HCT116 (cell line): ENCODE measurements at regions not wholly inside any gene's neighbourhood (a gene's known extent, or its start where the extent isn't known, plus 50 kb on each side); places are given as distances from the start of the nearest gene placed in this dataset.

Experiments
- ATAC-seq: fragments of 200-7000 bp; cut with Tn5 transposase; 2 replicates; pipeline ENCODE4 v1.9.1; 2020; ENCODE audit warnings: mild to moderate bottlenecking, moderate library complexity
- BruUV-seq: library from RNA; stranded (reverse); fragments of 400-500 nt; replicated peaks from 2 replicates; lab custom pipeline; 2021; lab: Mats Ljungman, UMichigan
- CTCF ChIA-PET: fragments of 300-600 bp; sonication (Branson Sonifier 250); formaldehyde crosslinking; loops from one replicate; lab custom pipeline; 2021; ENCODE audit warnings: antibody characterized with exemption; lab: Charles Lee
- POLR2A ChIA-PET: fragments of 300-600, 350-600 bp; sonication (Branson Sonifier 250); formaldehyde crosslinking; loops from one replicate; lab custom pipeline; 2021; ENCODE audit warnings: antibody characterized with exemption; lab: Charles Lee
- RAD21 ChIA-PET, 2 experiments: fragments of 300-600 bp; sonication (Branson Sonifier 250); formaldehyde crosslinking; loops; one replicate each; lab custom pipeline; 2023; ENCODE audit warnings: low total read pairs in 2 of 2; ENCODE audit not compliant: uncharacterized antibody in 2 of 2, unreplicated experiment in 2 of 2, low non-redundant PET in 1 of 2; lab: Charles Lee
- DNase-seq: peaks from one replicate; pipeline ENCODE4 v3.0.0-alpha.2; 2010; ENCODE audit warnings: low read depth, low spot score
- H2AFZ ChIP-seq: fragments of 200-600 bp; shearing (Covaris generic), sonication (generic); 2 replicates; pipeline ENCODE4 v1.6.1; 2017; ENCODE audit warnings: low read depth, mixed run types, mixed read lengths, antibody characterized with exemption, low read length; ENCODE audit not compliant: poor library complexity, severe bottlenecking
- H3K27ac ChIP-seq: 2 replicates; pipeline ENCODE4 v1.5.1; 2012; ENCODE audit warnings: low read depth, low read length
- H3K27me3 ChIP-seq: fragments of 200-600 bp; sonication (generic); 2 replicates; pipeline ENCODE4 v1.6.1; 2016; ENCODE audit warnings: mixed run types, low read length, mixed read lengths; ENCODE audit not compliant: insufficient read depth
- H3K36me3 ChIP-seq, 2 experiments: fragments of 200-500 bp in 1 of 2; fragments of 200-600 bp in 1 of 2; sonication (Bioruptor generic) in 1 of 2; sonication (generic) in 1 of 2; 2 replicates each; pipeline versions ENCODE4 v1.5.1 to v1.6.1; 2014 to 2016; ENCODE audit warnings: low read length in 2 of 2, inconsistent platforms in 1 of 2, mixed read lengths in 1 of 2, mixed run types in 1 of 2; ENCODE audit not compliant: insufficient read depth in 2 of 2, control insufficient read depth in 1 of 2
- H3K4me1 ChIP-seq, 2 experiments: fragments of 200-600 bp in 1 of 2; sonication (generic) in 1 of 2; 2 replicates each; pipeline versions ENCODE4 v1.5.1 to v1.6.1; 2012 to 2017; ENCODE audit warnings: low read length in 2 of 2, inconsistent platforms in 1 of 2, mild to moderate bottlenecking in 1 of 2, mixed read lengths in 1 of 2, mixed run types in 1 of 2, moderate library complexity in 1 of 2; ENCODE audit not compliant: insufficient read depth in 2 of 2, control insufficient read depth in 1 of 2
- H3K4me2 ChIP-seq: fragments of 200-600 bp; sonication (generic); 2 replicates; pipeline ENCODE4 v1.6.1; 2017; ENCODE audit warnings: mixed run types, low read length, mixed read lengths
- H3K4me3 ChIP-seq, 2 experiments: fragments of 200-600 bp in 1 of 2; sonication (generic) in 1 of 2; replicated peaks in 1 of 2; 2 replicates each; pipeline ENCODE4 v1.5.1; 2011 to 2016; ENCODE audit warnings: low read length in 2 of 2, control low read depth in 1 of 2, low read depth in 1 of 2, mild to moderate bottlenecking in 1 of 2, mixed read lengths in 1 of 2, mixed run types in 1 of 2
- H3K79me2 ChIP-seq: fragments of 200-600 bp; sonication (generic); 2 replicates; pipeline ENCODE4 v1.6.1; 2017; ENCODE audit warnings: mild to moderate bottlenecking, mixed run types, low read length, moderate library complexity, mixed read lengths; ENCODE audit not compliant: insufficient read depth
- H3K9ac ChIP-seq: fragments of 200-600 bp; sonication (generic); 2 replicates; pipeline ENCODE4 v1.6.1; 2016; ENCODE audit warnings: low read length, mixed read lengths
- H3K9me2 ChIP-seq: fragments of 200-600 bp; sonication (generic), shearing (Covaris generic); 2 replicates; pipeline ENCODE4 v1.6.1; 2017; ENCODE audit warnings: mixed run types, mild to moderate bottlenecking, moderate library complexity; ENCODE audit not compliant: insufficient read depth
- H3K9me3 ChIP-seq, 2 experiments: fragments of 200-500 bp in 1 of 2; fragments of 200-600 bp in 1 of 2; sonication (Bioruptor generic) in 1 of 2; sonication (generic) in 1 of 2; 2 replicates each; pipeline ENCODE4 v1.6.1; 2014 to 2017; ENCODE audit warnings: low read length in 2 of 2, mixed read lengths in 2 of 2, inconsistent platforms in 1 of 2, low read depth in 1 of 2, mild to moderate bottlenecking in 1 of 2, mixed run types in 1 of 2, moderate library complexity in 1 of 2; ENCODE audit not compliant: control insufficient read depth in 1 of 2, insufficient read depth in 1 of 2
- H4K20me1 ChIP-seq: fragments of 200-600 bp; sonication (generic), shearing (Covaris generic); 2 replicates; pipeline ENCODE4 v1.6.1; 2017; ENCODE audit warnings: mixed run types, mild to moderate bottlenecking, moderate library complexity; ENCODE audit not compliant: insufficient read depth
- CBX3 ChIP-seq: IDR thresholded peaks from 2 replicates; pipeline ENCODE4 v1.6.1; 2012; ENCODE audit warnings: low read depth
- CEBPB ChIP-seq: IDR thresholded peaks from 2 replicates; pipeline ENCODE4 v1.6.1; 2012; ENCODE audit warnings: low read depth
- EGR1 ChIP-seq: IDR thresholded peaks from 2 replicates; pipeline ENCODE4 v1.6.1; 2012; ENCODE audit warnings: low read depth
- EZH2 ChIP-seq: fragments of 200-600 bp; sonication (generic); IDR thresholded peaks from 2 replicates; pipeline ENCODE4 v1.6.1; 2017; ENCODE audit warnings: antibody characterized with exemption, mixed run types
- EZH2phosphoT487 ChIP-seq: fragments of 200-600 bp; IDR thresholded peaks from 2 replicates; pipeline ENCODE4 v1.6.1; 2018; ENCODE audit warnings: antibody characterized with exemption, borderline replicate concordance
- FOSL1 ChIP-seq: IDR thresholded peaks from 2 replicates; pipeline ENCODE4 v1.6.1; 2012; ENCODE audit warnings: low read depth
- POLR2A ChIP-seq: IDR thresholded peaks from 2 replicates; pipeline ENCODE4 v1.7.0; 2011; ENCODE audit warnings: borderline replicate concordance; ENCODE audit not compliant: insufficient read depth, insufficient read length; ENCODE audit errors: extremely low read depth
- POLR2AphosphoS5 ChIP-seq: IDR thresholded peaks from 2 replicates; pipeline ENCODE4 v1.6.1; 2011; ENCODE audit warnings: mild to moderate bottlenecking, low read depth, low read length, moderate library complexity
- RAD21 ChIP-seq: IDR thresholded peaks from 2 replicates; pipeline ENCODE4 v1.6.1; 2012; ENCODE audit warnings: low read depth, mild to moderate bottlenecking
- SIN3A ChIP-seq: IDR thresholded peaks from 2 replicates; pipeline ENCODE4 v1.6.1; 2012; ENCODE audit warnings: low read depth
- SP1 ChIP-seq: IDR thresholded peaks from 2 replicates; pipeline ENCODE4 v1.6.1; 2012; ENCODE audit warnings: low read depth
- TCF7L2 ChIP-seq: IDR thresholded peaks from 2 replicates; pipeline ENCODE4 v1.7.0; 2011; ENCODE audit warnings: borderline replicate concordance, inconsistent platforms; ENCODE audit not compliant: insufficient read depth, insufficient read length; ENCODE audit errors: extremely low read depth
- ZFX ChIP-seq: fragments of 450-650 bp; IDR thresholded peaks from 2 replicates; pipeline ENCODE4 v1.6.1; 2017
- ZNF274 ChIP-seq: fragments of 200-500 bp; sonication (Bioruptor generic); IDR thresholded peaks from 2 replicates; pipeline ENCODE4 v1.6.1; 2014; ENCODE audit warnings: mild to moderate bottlenecking, low read depth, low read length, inconsistent platforms
- intact Hi-C: fragments of 100-400 bp; cut with micrococcal nuclease; formaldehyde crosslinking; loops from 2 replicates; pipeline ENCODE4 v1.10.0; 2022
- TF ChIP-seq, protein P1 (sequence below): IDR thresholded peaks from 2 replicates; pipeline ENCODE4 v1.6.1; 2011; ENCODE audit warnings: mild to moderate bottlenecking, low read length, moderate library complexity; ENCODE audit not compliant: insufficient replicate concordance; ENCODE audit errors: extremely low read depth
- TF ChIP-seq, protein P2 (sequence below): IDR thresholded peaks from 2 replicates; pipeline ENCODE4 v1.6.1; 2012
- TF ChIP-seq, protein P3 (sequence below), 3 experiments: fragments of 200-600 bp in 1 of 3; sonication (generic) in 1 of 3; IDR thresholded peaks in 2 of 3; conservative IDR thresholded peaks in 1 of 3; 2 replicates each; pipeline ENCODE4 v1.5.1; 2012 to 2017; ENCODE audit warnings: low read depth in 2 of 3, low read length in 2 of 3, antibody characterized with exemption in 1 of 3, borderline replicate concordance in 1 of 3, control low read depth in 1 of 3, mild to moderate bottlenecking in 1 of 3, mixed read lengths in 1 of 3, mixed run types in 1 of 3, moderate library complexity in 1 of 3; ENCODE audit not compliant: insufficient read depth in 1 of 3

DNA sequence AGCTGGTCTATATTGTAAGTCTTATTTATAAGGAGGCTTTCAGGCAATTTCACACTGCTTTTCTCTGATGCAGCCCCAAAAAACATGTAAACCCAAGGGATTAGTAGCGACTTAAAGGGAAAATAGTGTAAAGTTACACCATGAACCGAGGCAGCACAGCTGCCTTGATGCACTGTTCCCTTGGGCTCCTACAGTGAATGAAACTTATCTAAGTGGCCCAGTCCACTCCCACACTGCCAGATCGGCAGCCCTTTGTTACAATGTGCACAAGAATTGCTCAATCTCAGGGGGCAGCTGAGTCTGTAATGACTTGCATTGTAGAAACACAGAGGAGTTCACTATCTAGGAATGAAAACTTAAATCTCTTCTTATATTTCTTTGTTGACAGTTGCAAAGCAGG lies 120.8 kb upstream of the ADGRL2 start:
- no TSS peak for BruUV-seq
- intact Hi-C loops: no loop called here
- DNase-seq (no peak), ATAC-seq (no peak)
- Histone ChIP-seq H3K9me2 (no peaks in the 10 kb centered on the region), H3K36me3 (no peaks in the 10 kb centered on the region), H3K9ac (no peak overlapping the region), H3K27me3 (no peaks in the 10 kb centered on the region), H3K4me3 (no peak overlapping the region), H2AFZ (no peak overlapping the region), H3K79me2 (no peaks in the 10 kb centered on the region), H3K9me3 (no peaks in the 10 kb centered on the region), H3K27ac (no peak overlapping the region), H3K4me1 (peaks cover 0 to 12% of the 10 kb centered on the region in 2 experiments; a peak in 2 of 4 replicates), H3K4me2 (no peak overlapping the region), H4K20me1 (no peaks in the 10 kb centered on the region)
- POLR2A ChIA-PET: no interaction called here
- RAD21 ChIA-PET: no interaction called here
- TF ChIP-seq POLR2AphosphoS5: no peak
- no peak for TF ChIP-seq EZH2
- TF ChIP-seq SP1: no peak
- no peak for TF ChIP-seq EGR1
- no peak for TF ChIP-seq TCF7L2
- TF ChIP-seq EZH2phosphoT487: no peak
- TF ChIP-seq CBX3: no peak
- TF ChIP-seq, protein P1, sequence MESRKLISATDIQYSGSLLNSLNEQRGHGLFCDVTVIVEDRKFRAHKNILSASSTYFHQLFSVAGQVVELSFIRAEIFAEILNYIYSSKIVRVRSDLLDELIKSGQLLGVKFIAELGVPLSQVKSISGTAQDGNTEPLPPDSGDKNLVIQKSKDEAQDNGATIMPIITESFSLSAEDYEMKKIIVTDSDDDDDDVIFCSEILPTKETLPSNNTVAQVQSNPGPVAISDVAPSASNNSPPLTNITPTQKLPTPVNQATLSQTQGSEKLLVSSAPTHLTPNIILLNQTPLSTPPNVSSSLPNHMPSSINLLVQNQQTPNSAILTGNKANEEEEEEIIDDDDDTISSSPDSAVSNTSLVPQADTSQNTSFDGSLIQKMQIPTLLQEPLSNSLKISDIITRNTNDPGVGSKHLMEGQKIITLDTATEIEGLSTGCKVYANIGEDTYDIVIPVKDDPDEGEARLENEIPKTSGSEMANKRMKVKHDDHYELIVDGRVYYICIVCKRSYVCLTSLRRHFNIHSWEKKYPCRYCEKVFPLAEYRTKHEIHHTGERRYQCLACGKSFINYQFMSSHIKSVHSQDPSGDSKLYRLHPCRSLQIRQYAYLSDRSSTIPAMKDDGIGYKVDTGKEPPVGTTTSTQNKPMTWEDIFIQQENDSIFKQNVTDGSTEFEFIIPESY: no peak
- no peak for TF ChIP-seq ZNF274
- TF ChIP-seq CEBPB: no peak
- TF ChIP-seq, protein P2, sequence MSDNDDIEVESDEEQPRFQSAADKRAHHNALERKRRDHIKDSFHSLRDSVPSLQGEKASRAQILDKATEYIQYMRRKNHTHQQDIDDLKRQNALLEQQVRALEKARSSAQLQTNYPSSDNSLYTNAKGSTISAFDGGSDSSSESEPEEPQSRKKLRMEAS: no peak
- no peak for TF ChIP-seq FOSL1
- TF ChIP-seq SIN3A: no peak
- no peak for TF ChIP-seq POLR2A
- no peak for TF ChIP-seq RAD21
- TF ChIP-seq, protein P3, sequence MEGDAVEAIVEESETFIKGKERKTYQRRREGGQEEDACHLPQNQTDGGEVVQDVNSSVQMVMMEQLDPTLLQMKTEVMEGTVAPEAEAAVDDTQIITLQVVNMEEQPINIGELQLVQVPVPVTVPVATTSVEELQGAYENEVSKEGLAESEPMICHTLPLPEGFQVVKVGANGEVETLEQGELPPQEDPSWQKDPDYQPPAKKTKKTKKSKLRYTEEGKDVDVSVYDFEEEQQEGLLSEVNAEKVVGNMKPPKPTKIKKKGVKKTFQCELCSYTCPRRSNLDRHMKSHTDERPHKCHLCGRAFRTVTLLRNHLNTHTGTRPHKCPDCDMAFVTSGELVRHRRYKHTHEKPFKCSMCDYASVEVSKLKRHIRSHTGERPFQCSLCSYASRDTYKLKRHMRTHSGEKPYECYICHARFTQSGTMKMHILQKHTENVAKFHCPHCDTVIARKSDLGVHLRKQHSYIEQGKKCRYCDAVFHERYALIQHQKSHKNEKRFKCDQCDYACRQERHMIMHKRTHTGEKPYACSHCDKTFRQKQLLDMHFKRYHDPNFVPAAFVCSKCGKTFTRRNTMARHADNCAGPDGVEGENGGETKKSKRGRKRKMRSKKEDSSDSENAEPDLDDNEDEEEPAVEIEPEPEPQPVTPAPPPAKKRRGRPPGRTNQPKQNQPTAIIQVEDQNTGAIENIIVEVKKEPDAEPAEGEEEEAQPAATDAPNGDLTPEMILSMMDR (IDR thresholded peaks at IDR 0.05 in 2 of 3, conservative IDR thresholded peaks at IDR 0.05 in 1 of 3; ENCODE audit: borderline replicate concordance in 1 of 3, insufficient read depth in 1 of 3, low read depth in 2 of 3, low read length in 2 of 3): no peak
- TF ChIP-seq ZFX: no peak
- CTCF ChIA-PET: no interaction called here
